A204.1 (cell line): ENCODE measurements at regions not wholly inside any gene's neighbourhood (a gene's known extent, or its start where the extent isn't known, plus 50 kb on each side); places are given as distances from the start of the nearest gene placed in this dataset.

Experiments used
- FAIRE-seq: peaks from 2 replicates; lab custom pipeline; 2012; peaks lifted over from hg19 to GRCh38; lab: Jason Lieb, UNC

GRCh38 chr2:180058993-180059392 lies 51.9 kb upstream of the CWC22 start:
- no peak for FAIRE-seq

- FAIRE-seq, result no peak
These were observed 50.8 kb upstream of the CWC22 start for GRCh38 chr2:180057706-180058412.
